ENCODE measurements at regions not wholly inside any gene's neighbourhood (a gene's known extent, or its start where the extent isn't known, plus 50 kb on each side); places are given as distances from the start of the nearest gene placed in this dataset.

DNA sequence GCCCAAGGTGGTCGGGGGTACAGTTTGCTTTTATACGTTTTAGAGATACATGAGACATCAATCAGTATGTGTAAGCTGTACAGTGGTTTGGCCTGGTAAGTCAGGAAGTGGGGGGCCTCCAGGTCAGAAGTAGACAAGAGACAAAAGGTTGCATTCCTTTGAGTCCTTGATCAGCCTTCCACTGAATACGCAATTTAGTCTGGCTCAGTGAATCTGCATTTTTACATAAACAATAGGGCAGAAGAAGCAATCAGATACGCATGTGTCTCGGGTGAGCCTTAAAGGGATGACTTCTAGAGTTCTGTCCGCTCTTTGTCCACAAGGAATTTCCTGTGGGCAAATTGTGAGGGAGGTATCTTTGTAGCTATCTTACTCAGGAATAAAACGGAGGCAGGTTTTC lies 87.2 kb downstream of the SOWAHC start:
- WGBS, 2 donors, result 78 to 80% methylated on average over 7 of the region's 7 CpGs
- no peak overlapping the region for H3K4me3 ChIP-seq (ENCODE audit: low read depth in 1 of 2, low read length in 2 of 2)
- peaks cover 3 to 14% of the 10 kb centered on the region in 2 donors for H3K4me1 ChIP-seq (ENCODE audit: control insufficient read depth in 2 of 2, insufficient read depth in 2 of 2, low read length in 1 of 2)
- H3K27me3 ChIP-seq (ENCODE audit: control insufficient read depth in 1 of 2, insufficient read depth in 2 of 2, low read length in 2 of 2), result no peaks in the 10 kb centered on the region
- H3K36me3 ChIP-seq (ENCODE audit: control insufficient read depth in 2 of 2, insufficient read depth in 2 of 2, low read length in 1 of 2), result no peaks in the 10 kb centered on the region
- peak overlapping the region; percentile 93 to 99 for H3K27ac ChIP-seq (ENCODE audit: low read depth in 2 of 2, low read length in 1 of 2)
- no peaks in the 10 kb centered on the region for H3K9me3 ChIP-seq (ENCODE audit: control insufficient read depth in 2 of 2, insufficient read depth in 1 of 2, low read depth in 1 of 2, low read length in 1 of 2)

GRCh38 chr2:109702250-109702985 lies 88.3 kb downstream of the SOWAHC start:
- Histone ChIP-seq H3K4me1 (ENCODE audit: control insufficient read depth in 2 of 2, insufficient read depth in 2 of 2, low read length in 1 of 2) (peaks cover 3 to 18% of the 10 kb centered on the region in 2 donors), H3K9me3 (ENCODE audit: control insufficient read depth in 2 of 2, insufficient read depth in 1 of 2, low read depth in 1 of 2, low read length in 1 of 2) (no peaks in the 10 kb centered on the region), H3K36me3 (ENCODE audit: control insufficient read depth in 2 of 2, insufficient read depth in 2 of 2, low read length in 1 of 2) (no peaks in the 10 kb centered on the region), H3K27me3 (ENCODE audit: control insufficient read depth in 1 of 2, insufficient read depth in 2 of 2, low read length in 2 of 2) (no peaks in the 10 kb centered on the region), H3K4me3 (ENCODE audit: low read depth in 1 of 2, low read length in 2 of 2) (peak overlapping the region in 1 of 2 donors; percentile 12), H3K27ac (ENCODE audit: low read depth in 2 of 2, low read length in 1 of 2) (peak overlapping the region; percentile 93 to 99)
- WGBS, 2 donors, result 38 to 52% methylated on average over 9 of the region's 9 CpGs

- H3K27ac ChIP-seq (ENCODE audit: low read depth in 2 of 2, low read length in 1 of 2), result peak overlapping the region; percentile 84 to 85
- H3K36me3 ChIP-seq (ENCODE audit: control insufficient read depth in 2 of 2, insufficient read depth in 2 of 2, low read length in 1 of 2), result no peaks in the 10 kb centered on the region
- H3K9me3 ChIP-seq (ENCODE audit: control insufficient read depth in 2 of 2, insufficient read depth in 1 of 2, low read depth in 1 of 2, low read length in 1 of 2), result no peaks in the 10 kb centered on the region
- H3K4me1 ChIP-seq (ENCODE audit: control insufficient read depth in 2 of 2, insufficient read depth in 2 of 2, low read length in 1 of 2), result peaks cover 3 to 20% of the 10 kb centered on the region in 2 donors
- H3K27me3 ChIP-seq (ENCODE audit: control insufficient read depth in 1 of 2, insufficient read depth in 2 of 2, low read length in 2 of 2), result no peaks in the 10 kb centered on the region
- WGBS, 2 donors, result 64 to 69% methylated on average over 7 of the region's 7 CpGs
- H3K4me3 ChIP-seq (ENCODE audit: low read depth in 1 of 2, low read length in 2 of 2), result no peak overlapping the region
These were observed 88.9 kb downstream of the SOWAHC start for GRCh38 chr2:109703077-109703476.

GRCh38 chr2:109703798-109704197 lies 89.6 kb downstream of the SOWAHC start:
- 89% methylated on average over 3 of the region's 3 CpGs for WGBS, 2 donors
- Histone ChIP-seq H3K4me3 (ENCODE audit: low read depth in 1 of 2, low read length in 2 of 2) (no peak overlapping the region), H3K9me3 (ENCODE audit: control insufficient read depth in 2 of 2, insufficient read depth in 1 of 2, low read depth in 1 of 2, low read length in 1 of 2) (no peaks in the 10 kb centered on the region), H3K36me3 (ENCODE audit: control insufficient read depth in 2 of 2, insufficient read depth in 2 of 2, low read length in 1 of 2) (no peaks in the 10 kb centered on the region), H3K27ac (ENCODE audit: low read depth in 2 of 2, low read length in 1 of 2) (peak overlapping the region; percentile 20 to 85), H3K27me3 (ENCODE audit: control insufficient read depth in 1 of 2, insufficient read depth in 2 of 2, low read length in 2 of 2) (no peaks in the 10 kb centered on the region), H3K4me1 (ENCODE audit: control insufficient read depth in 2 of 2, insufficient read depth in 2 of 2, low read length in 1 of 2) (peaks cover 3 to 20% of the 10 kb centered on the region in 2 donors)

GRCh38 chr2:109707281-109708147 lies 86.6 kb upstream of the RGPD5 start:
- H3K9me3 ChIP-seq (ENCODE audit: control insufficient read depth in 2 of 2, insufficient read depth in 1 of 2, low read depth in 1 of 2, low read length in 1 of 2), result no peaks in the 10 kb centered on the region
- H3K4me3 ChIP-seq (ENCODE audit: low read depth in 1 of 2, low read length in 2 of 2), result no peak overlapping the region
- peaks cover 0 to 11% of the 10 kb centered on the region in 2 donors for H3K4me1 ChIP-seq (ENCODE audit: control insufficient read depth in 2 of 2, insufficient read depth in 2 of 2, low read length in 1 of 2)
- H3K36me3 ChIP-seq (ENCODE audit: control insufficient read depth in 2 of 2, insufficient read depth in 2 of 2, low read length in 1 of 2), result no peaks in the 10 kb centered on the region
- no peaks in the 10 kb centered on the region for H3K27me3 ChIP-seq (ENCODE audit: control insufficient read depth in 1 of 2, insufficient read depth in 2 of 2, low read length in 2 of 2)
- peak overlapping the region; percentile 79 to 87 for H3K27ac ChIP-seq (ENCODE audit: low read depth in 2 of 2, low read length in 1 of 2)
- WGBS, 2 donors, result 52 to 64% methylated on average over 9 of the region's 9 CpGs

DNA sequence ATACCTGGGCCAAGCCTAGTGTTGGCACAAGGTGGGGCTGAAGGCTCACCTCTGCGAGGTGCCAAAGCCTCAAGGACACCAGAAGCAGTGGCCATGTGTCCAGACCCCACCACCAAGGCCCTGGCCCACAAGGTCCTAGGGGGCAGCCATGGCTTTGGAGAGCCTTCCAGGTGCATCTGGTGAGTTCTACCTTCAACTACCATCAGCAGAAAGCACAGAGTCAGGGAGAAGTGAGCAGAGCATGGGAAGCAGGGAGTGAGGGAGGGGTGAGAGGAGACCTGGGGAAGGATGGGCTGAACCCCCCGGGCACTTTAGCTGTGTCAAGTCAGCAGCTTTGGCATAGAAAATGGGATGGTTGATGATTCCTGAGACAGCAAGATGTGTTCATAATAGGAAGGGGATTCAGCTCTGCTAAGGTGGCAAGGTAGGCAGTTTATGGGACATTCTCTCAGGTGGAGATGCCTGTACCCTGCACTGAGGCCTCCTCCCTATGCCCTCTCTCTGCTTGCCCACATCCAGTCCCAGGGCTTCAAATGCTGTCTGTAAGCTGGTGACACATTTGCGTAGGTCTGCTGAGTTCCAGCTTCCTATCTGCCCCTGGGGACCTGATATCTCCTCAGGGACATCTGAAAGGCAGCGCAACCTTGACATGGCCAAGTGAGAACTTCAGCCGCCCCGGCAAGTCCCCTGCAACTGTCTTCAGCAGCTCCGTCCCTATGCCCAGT lies 83.4 kb upstream of the RGPD5 start:
- Histone ChIP-seq H3K4me3 (ENCODE audit: low read depth in 1 of 2, low read length in 2 of 2) (no peak overlapping the region), H3K27me3 (ENCODE audit: control insufficient read depth in 1 of 2, insufficient read depth in 2 of 2, low read length in 2 of 2) (no peaks in the 10 kb centered on the region), H3K9me3 (ENCODE audit: control insufficient read depth in 2 of 2, insufficient read depth in 1 of 2, low read depth in 1 of 2, low read length in 1 of 2) (no peaks in the 10 kb centered on the region), H3K27ac (ENCODE audit: low read depth in 2 of 2, low read length in 1 of 2) (no peak overlapping the region), H3K4me1 (ENCODE audit: control insufficient read depth in 2 of 2, insufficient read depth in 2 of 2, low read length in 1 of 2) (peaks cover 0 to 8% of the 10 kb centered on the region in 2 donors), H3K36me3 (ENCODE audit: control insufficient read depth in 2 of 2, insufficient read depth in 2 of 2, low read length in 1 of 2) (no peaks in the 10 kb centered on the region)
- 86 to 88% methylated on average over 7 of the region's 7 CpGs for WGBS, 2 donors

DNA sequence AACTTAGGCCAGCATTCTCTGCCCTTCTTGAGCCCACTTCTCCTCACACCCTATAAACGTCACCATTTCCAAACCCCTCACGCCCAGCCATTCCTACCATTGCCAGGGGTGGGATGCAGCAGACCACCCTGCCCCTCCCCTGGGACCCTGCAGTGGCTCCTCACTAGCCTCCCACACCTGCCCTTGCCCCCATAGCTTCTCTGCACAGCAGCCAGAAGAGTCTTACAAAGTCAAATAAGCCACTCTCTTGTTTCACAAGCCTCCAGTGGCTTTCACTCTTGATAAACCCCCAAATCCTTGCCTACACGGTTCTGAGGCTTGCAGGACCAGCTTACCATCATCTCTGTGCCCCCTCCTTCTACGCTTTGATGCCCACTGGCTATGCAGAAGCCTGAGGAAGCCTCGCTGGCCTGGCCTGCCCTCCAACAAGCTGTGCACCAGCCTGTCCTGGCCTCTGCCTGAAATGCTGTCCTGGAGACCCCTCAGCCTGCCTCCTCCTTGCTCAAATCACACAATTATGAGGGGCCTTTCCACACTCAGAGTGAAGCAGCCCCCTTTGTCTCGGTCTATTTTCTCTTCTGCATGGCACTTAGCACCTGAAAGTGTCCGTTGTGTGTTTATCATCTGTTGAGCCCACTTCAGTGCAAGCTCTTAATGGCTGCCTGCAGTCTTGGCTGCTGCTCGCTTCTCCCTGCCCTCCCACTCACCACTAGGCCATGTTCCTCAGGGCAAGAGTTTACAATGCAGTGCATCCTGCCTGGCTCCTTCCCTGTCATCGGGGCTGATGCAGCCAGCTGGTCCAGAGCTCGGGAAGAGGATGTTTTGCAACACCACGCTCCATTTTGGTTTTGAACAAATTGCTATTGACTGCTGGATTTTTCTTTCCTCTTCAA lies 82.6 kb upstream of the RGPD5 start:
- WGBS, 2 donors, result 64 to 66% methylated on average over 11 of the region's 11 CpGs
- Histone ChIP-seq H3K36me3 (ENCODE audit: control insufficient read depth in 2 of 2, insufficient read depth in 2 of 2, low read length in 1 of 2) (no peaks in the 10 kb centered on the region), H3K4me3 (ENCODE audit: low read depth in 1 of 2, low read length in 2 of 2) (no peak overlapping the region), H3K9me3 (ENCODE audit: control insufficient read depth in 2 of 2, insufficient read depth in 1 of 2, low read depth in 1 of 2, low read length in 1 of 2) (no peaks in the 10 kb centered on the region), H3K4me1 (ENCODE audit: control insufficient read depth in 2 of 2, insufficient read depth in 2 of 2, low read length in 1 of 2) (peaks cover 0 to 8% of the 10 kb centered on the region in 2 donors), H3K27ac (ENCODE audit: low read depth in 2 of 2, low read length in 1 of 2) (no peak overlapping the region), H3K27me3 (ENCODE audit: control insufficient read depth in 1 of 2, insufficient read depth in 2 of 2, low read length in 2 of 2) (no peaks in the 10 kb centered on the region)

- no peaks in the 10 kb centered on the region for H3K36me3 ChIP-seq (ENCODE audit: control insufficient read depth in 2 of 2, insufficient read depth in 2 of 2, low read length in 1 of 2)
- H3K9me3 ChIP-seq (ENCODE audit: control insufficient read depth in 2 of 2, insufficient read depth in 1 of 2, low read depth in 1 of 2, low read length in 1 of 2), result no peaks in the 10 kb centered on the region
- H3K4me3 ChIP-seq (ENCODE audit: low read depth in 1 of 2, low read length in 2 of 2), result no peak overlapping the region
- no peak overlapping the region for H3K27ac ChIP-seq (ENCODE audit: low read depth in 2 of 2, low read length in 1 of 2)
- peaks cover 0 to 6% of the 10 kb centered on the region in 2 donors for H3K4me1 ChIP-seq (ENCODE audit: control insufficient read depth in 2 of 2, insufficient read depth in 2 of 2, low read length in 1 of 2)
- WGBS, 2 donors, result 91 to 94% methylated on average over 2 of the region's 2 CpGs
- H3K27me3 ChIP-seq (ENCODE audit: control insufficient read depth in 1 of 2, insufficient read depth in 2 of 2, low read length in 2 of 2), result no peaks in the 10 kb centered on the region
These were observed 82.0 kb upstream of the RGPD5 start for GRCh38 chr2:109712123-109712449.

DNA sequence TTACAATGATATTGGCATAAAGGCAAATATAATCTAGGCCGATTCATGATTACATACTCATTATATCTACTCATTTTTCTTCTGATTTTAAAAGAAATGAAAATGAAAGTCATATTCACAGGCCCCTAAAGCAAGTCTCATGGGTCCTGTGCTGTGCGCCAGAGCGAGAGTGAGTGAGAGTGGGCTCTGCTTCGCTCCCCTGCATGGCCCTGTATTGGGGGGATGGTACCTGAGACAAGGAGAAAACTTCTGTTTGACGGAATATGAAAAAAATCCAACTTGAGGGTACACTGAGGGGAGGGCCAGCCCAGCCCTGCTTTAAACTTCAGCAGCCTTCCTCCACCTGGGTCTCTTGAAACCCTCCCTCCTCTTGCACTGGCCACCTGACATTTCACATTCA lies 81.4 kb upstream of the RGPD5 start:
- no peak overlapping the region for H3K27ac ChIP-seq (ENCODE audit: low read depth in 2 of 2, low read length in 1 of 2)
- no peaks in the 10 kb centered on the region for H3K36me3 ChIP-seq (ENCODE audit: control insufficient read depth in 2 of 2, insufficient read depth in 2 of 2, low read length in 1 of 2)
- no peaks in the 10 kb centered on the region for H3K9me3 ChIP-seq (ENCODE audit: control insufficient read depth in 2 of 2, insufficient read depth in 1 of 2, low read depth in 1 of 2, low read length in 1 of 2)
- H3K27me3 ChIP-seq (ENCODE audit: control insufficient read depth in 1 of 2, insufficient read depth in 2 of 2, low read length in 2 of 2), result no peaks in the 10 kb centered on the region
- WGBS, 2 donors, result 90 to 91% methylated on average over 5 of the region's 5 CpGs
- H3K4me1 ChIP-seq (ENCODE audit: control insufficient read depth in 2 of 2, insufficient read depth in 2 of 2, low read length in 1 of 2), result peaks cover 0 to 2% of the 10 kb centered on the region in 2 donors
- H3K4me3 ChIP-seq (ENCODE audit: low read depth in 1 of 2, low read length in 2 of 2), result no peak overlapping the region
